ENCODE measurements at regions not wholly inside any gene's neighbourhood (a gene's known extent, or its start where the extent isn't known, plus 50 kb on each side); places are given as distances from the start of the nearest gene placed in this dataset.
"Not testable (repeated sequence)": the region's sequence is repeated elsewhere in the genome, so short reads cannot be mapped to it uniquely, and the experiment has no call there.

DNA sequence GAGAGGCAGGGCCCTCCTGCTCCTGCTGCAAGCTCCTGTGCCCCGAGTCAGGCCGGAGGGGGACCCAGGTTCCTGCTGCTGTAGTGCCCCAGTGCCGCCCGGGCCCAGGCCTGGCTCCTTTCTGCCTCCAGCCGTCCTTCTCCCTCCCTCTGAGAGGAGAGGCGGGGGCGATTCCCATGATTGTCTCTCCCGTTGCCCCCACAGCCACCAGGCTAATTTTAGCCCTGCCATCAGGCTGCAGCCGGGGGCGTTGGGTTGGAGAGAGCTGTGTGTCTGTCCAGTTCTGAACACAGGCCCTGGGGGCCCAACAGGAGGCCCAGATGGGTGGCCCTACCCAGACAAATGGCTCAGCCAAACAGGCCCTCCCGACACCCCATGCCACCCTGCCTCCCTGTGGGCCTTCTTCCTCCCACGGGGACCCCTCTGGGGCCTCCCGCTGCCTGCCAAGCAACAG lies 214.8 kb downstream of the TBC1D2B start:
- DNase-seq (ENCODE audit: low read depth) = no peak

DNA sequence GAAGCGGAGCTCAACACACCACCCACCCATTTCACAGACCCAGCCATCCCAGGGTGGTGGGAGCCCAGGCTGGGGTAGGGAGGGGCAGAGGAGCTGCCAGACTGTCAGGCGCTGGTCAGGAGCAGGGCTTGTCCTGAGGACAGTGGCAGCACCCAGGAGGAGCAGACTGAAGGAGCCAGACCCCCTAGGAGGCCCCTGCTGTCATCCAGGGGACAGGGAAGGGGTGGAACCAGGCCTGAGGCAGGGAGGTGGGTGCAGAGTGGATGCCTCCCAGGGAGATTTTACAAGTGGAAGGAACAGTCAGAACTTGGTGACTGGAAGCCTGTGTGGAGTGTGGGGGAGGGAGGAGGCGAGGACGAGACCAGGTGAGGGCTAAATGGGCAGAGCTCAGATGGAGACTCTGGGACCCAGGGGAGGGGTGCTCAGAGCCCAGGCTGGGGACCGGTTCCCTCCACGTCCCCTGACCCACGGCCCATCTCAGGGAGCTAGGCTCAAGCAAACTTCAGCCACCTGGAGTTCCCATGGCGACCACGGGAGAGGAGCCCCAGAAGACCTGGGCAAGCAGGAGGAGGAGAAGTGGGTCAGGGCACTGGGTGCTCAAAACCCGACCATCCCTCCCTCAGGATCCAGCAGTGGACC lies 215.4 kb downstream of the TBC1D2B start:
- DNase-seq (ENCODE audit: low read depth) = not testable (repeated sequence)

DNA sequence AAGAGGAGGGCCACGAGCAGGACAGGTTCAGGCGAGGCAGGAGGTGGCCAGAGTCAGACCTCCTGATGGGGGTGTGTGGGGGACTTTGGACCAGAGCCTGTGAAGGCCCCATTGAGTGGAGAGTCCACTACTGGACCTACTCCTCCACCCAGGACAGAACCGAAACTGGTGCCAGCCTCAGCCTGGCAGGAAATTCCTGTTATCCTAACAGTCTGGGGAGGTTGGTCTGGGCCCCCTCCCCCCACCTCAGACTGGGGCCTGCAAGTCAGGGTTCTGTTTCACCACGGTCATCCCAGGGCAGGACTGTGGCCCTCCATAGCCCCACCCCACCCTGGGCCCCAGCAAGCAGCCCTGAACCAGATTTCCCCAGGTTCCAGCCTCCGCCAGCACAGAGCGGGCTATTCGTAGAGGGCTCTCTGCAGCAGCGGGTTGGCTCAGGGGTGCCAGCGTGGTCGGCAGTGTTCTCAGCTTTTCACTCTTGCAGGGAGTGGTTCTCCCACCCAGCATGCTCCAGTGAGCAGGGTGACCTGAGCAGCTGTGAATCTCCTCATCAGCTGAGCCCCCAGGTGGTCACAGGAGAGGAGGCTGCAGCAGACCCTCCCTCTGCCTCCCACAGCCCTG lies 217.3 kb downstream of the TBC1D2B start:
- DNase-seq (ENCODE audit: low read depth) = no peak

DNA sequence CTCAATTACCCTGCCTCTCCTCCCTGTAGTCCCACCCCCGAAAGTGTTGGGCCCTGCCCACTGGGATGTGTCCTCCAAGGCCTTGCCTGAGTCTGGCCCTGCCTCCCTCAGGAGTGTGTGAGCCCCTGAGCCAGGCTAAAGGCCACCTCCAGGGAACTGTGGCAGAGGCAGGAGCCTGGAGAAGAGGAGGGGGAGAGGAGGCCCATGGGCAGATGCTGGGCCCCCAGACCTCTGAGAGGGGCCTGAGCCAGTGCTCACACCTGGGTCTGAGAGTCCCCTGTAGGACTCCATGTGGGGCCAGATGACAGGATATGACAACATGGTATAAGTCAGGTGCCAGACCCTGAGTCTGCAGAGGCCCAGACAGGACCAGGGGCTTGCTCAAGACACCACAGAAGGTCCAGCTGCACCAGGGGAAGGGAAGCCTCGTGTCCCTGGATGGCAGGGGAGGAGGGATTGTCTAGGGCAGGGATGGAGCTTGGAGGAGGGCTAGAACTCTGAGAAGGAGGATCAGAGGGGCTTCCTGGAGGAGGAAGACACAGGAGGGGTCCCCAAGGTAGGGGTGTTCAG lies 217.9 kb downstream of the TBC1D2B start:
- no peak for DNase-seq (ENCODE audit: low read depth)

DNA sequence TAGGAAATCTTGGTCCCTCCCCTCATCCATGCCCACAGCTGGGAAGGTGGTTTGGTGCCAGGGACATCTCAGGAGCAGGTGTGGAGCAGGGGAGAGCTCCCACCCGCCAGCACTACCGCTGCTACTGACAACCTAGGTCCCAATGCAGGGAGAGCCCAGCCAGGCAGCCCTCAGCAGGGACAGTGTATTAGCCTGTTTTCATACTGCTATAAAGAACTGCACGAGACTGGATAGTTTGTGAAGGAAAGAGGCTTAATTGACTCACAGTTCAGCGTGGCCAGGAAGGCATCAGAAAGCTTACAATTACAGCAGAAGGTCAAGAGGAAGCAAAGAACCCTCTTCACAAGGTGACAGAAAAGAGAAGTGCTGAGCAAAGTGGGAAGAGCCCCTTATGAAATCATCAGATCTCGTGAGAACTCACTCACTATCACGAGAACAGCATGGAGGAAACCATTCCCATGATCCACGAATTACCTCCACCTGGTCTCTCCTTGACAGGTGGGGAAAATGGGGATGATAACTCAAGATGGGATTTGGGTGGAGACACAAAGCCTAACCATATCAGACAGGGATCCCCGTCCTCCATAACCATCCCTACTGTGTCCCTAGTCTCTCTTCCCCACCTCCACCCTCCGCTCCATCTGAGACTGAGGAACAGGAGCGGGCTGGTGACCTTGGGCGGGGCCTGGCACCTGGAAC lies 218.6 kb downstream of the TBC1D2B start:
- DNase-seq (ENCODE audit: low read depth) = no peak

DNA sequence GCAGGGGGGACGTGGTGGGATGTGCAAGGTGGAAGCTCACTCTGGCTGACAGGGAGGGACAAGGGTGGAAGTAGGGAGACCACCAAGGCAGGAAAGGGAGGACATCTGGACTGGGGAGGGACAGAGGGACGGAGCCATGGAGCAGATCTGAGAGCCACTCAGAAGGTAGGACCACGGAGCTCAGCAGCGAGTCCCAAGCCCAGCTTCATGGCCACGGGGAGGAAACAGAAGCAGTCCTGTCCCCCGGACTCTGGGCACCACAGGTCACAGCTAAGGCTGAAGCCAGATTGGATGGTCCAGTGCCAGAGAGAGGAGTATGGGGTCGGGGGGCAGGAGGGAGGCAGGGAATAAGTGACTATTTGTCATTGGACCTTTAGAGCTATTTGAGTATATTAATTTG lies 220.1 kb downstream of the TBC1D2B start:
- DNase-seq (ENCODE audit: low read depth) = no peak

DNA sequence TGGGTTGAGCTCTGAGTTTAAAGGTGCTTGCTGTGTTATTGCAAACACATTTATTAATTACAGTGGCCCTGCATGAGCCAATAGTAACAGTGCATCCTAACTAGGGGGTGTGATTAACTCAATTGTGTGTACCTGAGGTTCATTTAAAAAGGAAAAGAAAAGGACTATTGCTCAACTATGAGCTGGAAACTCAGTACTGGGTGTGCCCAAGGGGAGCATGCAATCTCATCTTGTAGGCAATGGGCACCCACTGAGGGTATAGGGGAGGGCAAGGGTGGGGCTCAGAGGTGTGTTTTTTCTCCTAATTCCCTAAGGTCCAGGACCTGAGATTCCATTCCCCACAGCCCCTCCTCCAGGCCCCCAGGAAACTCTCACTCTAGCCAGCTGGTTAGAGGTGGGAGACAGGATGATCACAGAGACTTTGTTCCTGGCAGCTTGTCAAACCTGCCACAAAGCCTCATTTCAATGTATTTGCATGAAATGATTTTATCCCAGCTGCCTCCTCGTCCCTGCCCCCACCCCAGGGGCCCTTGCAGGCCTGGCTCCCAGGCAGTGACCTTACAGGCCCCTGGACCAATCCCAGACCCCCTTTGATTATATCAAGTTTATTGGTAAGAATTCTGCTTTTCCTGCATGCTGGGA lies 220.7 kb downstream of the TBC1D2B start:
- DNase-seq (ENCODE audit: low read depth) = no peak

DNA sequence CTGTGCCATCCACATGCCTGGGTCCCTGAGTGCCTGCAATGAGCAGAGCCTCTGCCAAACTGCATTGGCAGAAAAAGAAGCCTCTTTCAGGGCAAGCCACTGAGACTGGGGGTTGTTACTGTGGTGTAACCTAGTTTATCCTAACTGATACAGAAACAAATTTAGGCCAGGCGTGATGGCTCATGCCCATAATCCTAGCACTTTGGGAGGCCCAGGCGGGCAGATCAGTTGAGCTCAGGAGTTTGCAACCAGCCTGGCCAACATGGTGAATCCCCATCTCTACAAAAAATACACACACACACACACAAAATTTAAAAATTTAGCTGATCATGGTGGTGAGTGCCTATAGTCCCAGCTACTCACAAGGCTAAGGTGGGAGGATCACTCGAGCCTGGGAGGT lies 221.6 kb downstream of the TBC1D2B start:
- DNase-seq (ENCODE audit: low read depth) = no peak

DNA sequence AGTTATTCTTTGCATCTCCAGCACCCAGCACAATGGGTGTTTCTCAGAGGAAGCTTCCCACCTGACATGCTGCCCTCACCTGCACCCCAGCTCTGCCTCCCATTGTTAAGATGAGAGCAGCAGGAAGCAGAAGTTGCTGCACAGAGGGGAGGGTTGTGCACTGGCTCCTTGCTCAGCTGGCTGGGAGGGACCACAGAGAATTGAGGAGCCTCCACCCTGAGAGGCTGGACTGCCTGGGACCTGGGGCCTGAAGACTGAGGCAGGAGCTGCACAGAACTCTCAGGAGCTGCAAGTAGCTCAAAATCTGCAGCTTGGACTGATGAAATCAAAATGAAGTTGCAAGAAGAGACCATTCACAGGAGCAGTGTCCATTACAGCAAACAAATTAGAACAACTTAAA lies 222.3 kb upstream of the LINGO1 start:
- no peak for DNase-seq (ENCODE audit: low read depth)

DNA sequence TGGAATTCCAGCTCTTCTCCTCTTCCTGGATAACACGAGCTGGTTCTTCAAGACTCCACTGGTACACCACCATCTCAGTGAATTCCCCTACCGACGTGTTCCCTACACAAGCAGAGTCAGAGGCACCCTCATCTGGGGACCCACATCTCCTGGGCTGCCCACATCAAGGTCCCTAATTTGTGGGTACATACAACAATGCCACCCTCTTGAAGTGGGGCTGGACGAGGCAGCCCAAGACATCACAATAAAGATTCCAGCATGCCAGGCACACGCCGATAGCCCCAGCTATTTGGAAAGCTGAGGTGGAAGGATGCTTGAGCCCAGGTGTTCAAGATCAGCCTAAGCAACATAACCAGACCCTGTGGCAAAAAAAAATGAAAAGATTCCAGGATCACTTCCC lies 221.2 kb upstream of the LINGO1 start:
- DNase-seq (ENCODE audit: low read depth) = no peak

DNA sequence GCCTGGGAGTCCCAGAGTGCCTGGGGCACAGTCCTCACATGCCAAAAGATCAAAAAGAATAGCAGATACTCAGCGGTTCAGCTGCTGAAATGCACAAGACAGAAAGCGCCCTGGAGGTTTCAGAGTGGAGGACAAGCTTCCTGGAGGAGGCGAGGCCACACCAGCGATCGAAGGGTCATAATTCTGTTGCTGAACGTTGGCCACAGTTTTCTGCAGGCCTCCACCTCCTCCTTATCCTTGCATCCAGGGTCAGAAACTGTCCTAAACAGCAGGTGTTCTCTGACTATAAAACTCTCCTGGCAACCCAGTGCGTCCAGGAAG lies 220.3 kb upstream of the LINGO1 start:
- DNase-seq (ENCODE audit: low read depth) = no peak

DNA sequence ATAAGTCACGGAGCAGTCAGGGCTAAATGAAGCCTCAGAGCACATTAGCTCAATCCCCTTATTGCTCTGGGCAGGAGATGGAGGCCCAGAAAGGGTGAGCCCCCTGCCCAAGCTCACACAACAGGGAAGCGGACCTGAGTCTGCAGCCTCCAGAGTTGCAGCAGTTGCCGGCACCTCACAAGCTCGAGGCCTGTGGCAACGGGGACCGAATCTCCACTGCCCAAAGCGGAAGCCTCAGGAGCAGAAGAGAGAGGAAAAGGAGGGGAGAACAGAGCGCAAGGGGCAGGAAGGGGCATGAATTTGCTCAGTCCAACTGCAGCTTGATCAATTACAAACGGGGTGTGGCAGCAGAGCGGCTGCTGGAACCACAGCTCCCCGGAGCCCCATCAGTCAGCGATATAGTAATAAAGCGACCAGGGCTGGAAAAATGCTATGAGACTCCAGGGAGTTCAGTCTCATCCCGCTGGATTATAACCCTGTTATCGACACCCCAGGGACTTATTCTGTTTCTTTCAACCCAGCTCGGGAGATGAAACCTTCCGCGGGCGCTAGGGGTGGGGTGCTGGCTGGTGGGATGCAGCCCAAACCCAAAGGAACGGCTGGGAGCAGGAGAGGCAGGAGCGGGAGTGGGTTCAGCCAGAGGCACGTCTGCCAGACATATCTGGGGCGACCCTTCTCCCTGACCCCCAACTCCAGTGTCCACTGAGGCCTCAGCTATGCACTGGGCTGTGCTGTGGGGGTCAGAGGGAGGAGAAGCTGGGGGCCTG lies 219.7 kb upstream of the LINGO1 start:
- no peak for DNase-seq (ENCODE audit: low read depth)

DNA sequence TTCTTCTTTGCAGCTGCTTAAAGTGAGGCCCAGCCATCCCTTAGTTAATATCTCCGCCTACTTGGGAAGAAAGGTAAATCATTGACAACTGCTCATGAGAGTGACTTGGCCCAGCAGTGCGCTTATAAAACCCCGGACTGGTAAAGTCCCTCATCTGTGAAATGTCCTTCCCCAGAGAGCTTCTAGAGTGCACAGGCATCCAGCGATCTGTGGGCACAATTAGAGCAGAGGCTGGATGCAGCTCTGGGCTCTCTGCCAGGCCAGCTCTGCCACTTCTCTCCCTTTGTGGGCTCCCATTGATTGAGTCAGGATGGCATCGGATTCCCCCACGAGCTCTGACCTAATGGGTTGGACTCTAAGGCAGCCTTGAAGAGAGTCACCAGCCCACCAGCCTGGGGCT lies 219.0 kb upstream of the LINGO1 start:
- DNase-seq (ENCODE audit: low read depth) = no peak

DNA sequence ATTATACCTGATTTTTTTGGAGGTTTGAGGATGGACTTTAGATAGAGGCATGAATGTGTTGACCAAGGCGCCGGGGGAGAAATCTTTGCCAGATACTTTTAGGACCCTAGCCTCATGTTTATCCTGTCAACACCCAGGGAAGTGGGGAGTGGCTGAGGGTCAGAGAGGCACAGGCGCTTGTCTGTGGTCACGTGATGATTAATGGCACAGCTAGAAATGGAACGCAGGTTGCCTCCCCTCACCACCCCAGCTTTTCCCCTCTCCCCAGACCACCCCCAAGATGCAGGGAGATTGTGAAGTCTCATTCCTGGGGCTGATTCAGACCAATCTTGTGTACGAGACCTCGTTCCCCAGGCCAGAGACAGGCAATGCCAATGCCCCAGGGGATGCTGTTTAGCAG lies 218.4 kb upstream of the LINGO1 start:
- DNase-seq (ENCODE audit: low read depth) = no peak

DNA sequence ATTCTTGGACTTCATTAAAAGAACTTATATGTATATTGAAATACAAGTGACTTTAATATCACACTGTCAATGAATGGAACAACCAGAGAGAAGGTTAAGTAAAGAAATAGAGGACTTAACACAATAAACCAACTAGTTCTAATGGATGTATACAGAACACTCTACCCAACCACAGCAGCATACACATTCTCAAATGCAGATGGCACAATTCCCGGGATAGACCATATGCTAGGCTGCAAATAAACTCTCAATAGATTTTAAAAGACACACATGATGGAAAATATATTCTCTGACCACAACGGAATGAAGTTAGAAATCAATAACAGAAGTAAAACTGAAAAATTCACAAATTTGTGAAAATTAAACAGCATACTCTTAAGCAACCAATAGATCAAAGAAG lies 214.3 kb upstream of the LINGO1 start:
- DNase-seq (ENCODE audit: low read depth) = no peak

DNA sequence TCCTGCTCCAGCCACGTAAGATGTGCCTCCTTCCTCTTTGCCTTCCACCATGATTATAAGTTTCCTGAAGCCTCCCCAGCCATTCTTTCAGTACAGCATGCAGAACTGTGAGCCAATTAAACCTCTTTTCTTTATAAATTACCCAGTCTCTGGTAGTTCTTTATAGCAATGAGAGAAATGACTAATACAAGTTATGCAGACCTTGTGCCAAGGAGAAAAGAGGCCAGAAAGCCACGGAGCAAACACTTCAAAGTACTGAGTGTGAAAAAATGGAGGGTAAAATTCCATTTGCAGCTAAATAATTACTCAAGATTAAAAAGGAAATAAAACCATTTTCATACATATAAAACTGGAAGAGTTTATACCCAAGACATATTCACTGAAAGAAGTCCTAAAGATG lies 213.6 kb upstream of the LINGO1 start:
- no peak for DNase-seq (ENCODE audit: low read depth)

DNA sequence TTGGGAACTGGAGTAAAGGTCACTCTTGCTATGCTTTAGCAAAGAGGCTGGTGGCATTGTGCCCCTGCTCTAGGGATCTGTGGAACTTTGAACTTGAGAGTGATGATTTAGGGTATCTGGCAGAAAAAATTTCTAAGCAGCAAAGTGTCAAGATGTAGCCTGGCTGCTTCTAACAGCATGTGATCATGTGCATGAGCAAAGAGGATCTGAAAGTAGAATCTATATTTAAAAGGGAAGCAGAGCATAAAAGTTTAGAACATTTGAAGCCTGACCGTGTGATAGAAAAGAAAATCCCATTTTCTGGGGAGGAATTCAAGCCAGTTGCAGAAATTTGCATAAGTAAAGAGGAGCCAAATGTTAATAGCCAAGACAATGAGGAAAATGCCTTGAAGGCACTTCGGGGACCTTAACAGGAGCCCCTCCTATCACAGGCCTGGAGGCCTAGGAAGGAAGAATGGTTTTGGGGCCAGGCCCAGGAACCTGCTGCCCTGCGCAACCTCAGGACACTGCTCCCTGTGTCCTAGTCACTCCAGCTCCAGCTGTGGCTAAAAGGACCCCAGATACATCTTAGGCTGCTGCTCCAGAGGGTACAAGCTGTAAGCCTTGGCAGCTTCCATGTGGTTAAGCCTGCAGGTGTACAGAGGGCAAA lies 212.2 kb upstream of the LINGO1 start:
- no peak for DNase-seq (ENCODE audit: low read depth)

DNA sequence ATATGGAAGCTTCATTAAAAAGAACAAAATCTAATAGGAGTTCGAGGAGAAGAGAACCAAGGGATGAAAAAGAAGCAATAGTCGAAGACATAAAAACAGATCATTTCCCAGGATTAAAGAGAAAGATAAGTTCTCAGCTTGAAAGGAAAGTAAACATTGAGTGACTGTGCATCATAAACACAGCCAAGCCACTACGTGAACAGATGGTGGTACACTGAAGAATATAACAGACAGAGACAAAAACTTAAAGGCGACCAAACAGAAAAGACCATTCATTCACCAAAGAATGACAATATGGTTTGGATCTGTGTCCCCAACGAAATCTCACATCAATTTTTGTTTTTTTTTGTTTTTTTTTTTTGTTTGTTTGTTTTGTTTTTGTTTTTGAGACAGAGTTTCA lies 210.8 kb upstream of the LINGO1 start:
- DNase-seq (ENCODE audit: low read depth) = no peak

DNA sequence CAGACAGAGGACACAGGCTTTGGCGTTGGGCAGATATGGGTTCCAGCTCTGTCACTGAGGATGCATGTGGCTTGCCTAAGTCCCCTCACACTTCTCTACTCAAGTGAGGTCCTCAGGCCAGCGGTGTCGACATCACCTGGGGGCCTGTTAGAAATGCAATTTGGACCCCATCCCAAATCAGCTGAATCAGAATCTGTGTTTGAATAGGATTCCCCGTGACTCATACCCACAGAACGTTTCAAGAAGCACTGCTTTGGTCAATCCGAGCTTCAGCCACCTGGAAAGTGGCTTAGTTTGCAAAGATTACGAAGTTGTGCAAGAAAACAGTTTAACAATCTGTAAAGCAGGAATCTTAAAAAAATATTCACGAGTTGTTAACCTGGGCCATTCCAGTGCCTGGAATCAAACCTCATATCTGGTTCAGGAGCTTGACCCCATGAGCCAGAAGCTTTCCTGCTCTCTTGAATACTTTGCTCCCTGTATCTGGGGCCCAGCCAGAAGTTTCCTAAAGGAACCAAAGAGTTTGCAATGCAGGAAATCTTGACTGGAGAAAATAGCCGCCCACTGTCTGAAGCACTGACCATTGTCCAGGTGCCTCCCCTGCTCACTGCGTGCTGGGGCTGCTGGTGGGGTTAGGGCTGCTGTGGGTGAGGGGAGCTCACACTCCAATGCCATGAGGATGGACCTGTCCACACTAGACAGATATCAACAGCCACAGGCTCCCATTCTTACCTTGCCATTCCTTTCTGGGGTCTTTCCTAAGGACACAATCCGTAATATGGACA lies 208.5 kb upstream of the LINGO1 start:
- DNase-seq (ENCODE audit: low read depth) = no peak

DNA sequence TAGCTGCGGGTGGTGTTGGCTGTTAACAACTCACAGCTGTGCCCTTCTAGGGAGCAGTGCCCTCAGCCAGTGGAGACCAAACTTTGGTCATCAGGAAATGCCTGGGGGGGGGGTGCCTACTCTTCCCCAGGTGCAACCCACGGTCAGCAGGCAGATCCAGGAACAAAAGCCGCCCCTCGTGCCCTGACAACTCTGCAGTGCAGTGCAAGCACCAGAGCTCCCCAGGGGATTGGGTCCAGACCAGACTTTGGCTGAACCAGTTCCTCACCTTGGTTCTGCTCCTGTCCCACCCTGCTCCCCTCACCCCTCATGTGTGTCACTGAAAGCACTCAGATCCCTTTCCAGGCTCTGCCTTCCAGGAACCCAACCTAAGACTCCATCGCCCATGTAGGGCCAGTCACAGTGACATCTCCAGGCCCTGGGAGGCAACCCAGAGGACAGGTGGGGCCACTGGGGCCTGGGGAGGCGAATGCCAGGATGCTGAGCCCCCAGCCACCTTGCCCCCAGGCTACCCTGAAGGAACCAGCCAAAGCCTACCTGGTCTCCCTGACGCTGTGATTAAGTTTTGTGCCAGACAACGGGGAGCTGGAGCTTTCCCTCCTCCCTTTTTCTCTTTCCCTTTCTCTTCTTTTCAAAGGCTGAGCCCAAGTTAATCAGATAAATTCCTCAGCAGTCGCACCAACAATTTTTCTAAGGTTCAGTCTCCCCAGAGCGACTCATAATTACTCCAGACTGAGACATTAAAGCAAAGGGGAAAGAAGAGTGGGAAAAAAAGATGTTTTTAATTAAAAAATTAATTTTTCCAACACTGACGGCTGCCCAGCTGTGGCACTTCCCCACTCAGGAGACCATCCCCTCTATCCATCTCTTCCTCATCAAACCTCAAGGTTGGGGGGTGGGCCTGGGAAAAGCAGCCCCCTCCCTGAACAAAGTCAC lies 207.5 kb upstream of the LINGO1 start:
- no peak for DNase-seq (ENCODE audit: low read depth)
